Keratinocyte (primary cell): ENCODE measurements at regions not wholly inside any gene's neighbourhood (a gene's known extent, or its start where the extent isn't known, plus 50 kb on each side); places are given as distances from the start of the nearest gene placed in this dataset.

Experiments used
- DNase-seq: peaks from one replicate; pipeline ENCODE4 v3.0.0-alpha.2; 2011; ENCODE audit warnings: low read depth, missing footprints, low spot score
- FAIRE-seq: peaks from 2 replicates; lab custom pipeline; 2011; peaks lifted over from hg19 to GRCh38; lab: Jason Lieb, UNC
- H2AFZ ChIP-seq: 2 replicates; pipeline ENCODE4 v1.6.0; 2012; ENCODE audit warnings: low read length, control low read depth, inconsistent platforms; ENCODE audit not compliant: control insufficient read depth
- H3K27ac ChIP-seq: 2 replicates; pipeline ENCODE4 v1.5.1; 2011; ENCODE audit warnings: low read length; ENCODE audit not compliant: control insufficient read depth, insufficient read depth
- H3K27me3 ChIP-seq: 3 replicates; pipeline ENCODE4 v1.6.0; 2011; ENCODE audit warnings: low read length; ENCODE audit not compliant: control insufficient read depth, insufficient read depth; ENCODE audit errors: extremely low read depth
- H3K36me3 ChIP-seq, 2 experiments: 2 replicates in 1 of 2; 3 replicates in 1 of 2; pipeline ENCODE4 v1.5.1; 2011; ENCODE audit warnings: low read length in 2 of 2, mild to moderate bottlenecking in 1 of 2; ENCODE audit not compliant: control insufficient read depth in 2 of 2, insufficient read depth in 2 of 2; ENCODE audit errors: extremely low read depth in 1 of 2
- H3K4me1 ChIP-seq: 3 replicates; pipeline ENCODE4 v1.5.1; 2011; ENCODE audit warnings: low read length; ENCODE audit not compliant: control insufficient read depth, insufficient read depth; ENCODE audit errors: extremely low read depth
- H3K4me2 ChIP-seq: 3 replicates; pipeline ENCODE4 v1.6.0; 2011; ENCODE audit warnings: low read depth, low read length; ENCODE audit not compliant: control insufficient read depth, insufficient read depth; ENCODE audit errors: extremely low read depth
- H3K4me3 ChIP-seq, 3 experiments: fragments of 200-600 bp in 1 of 3; sonication (generic) in 1 of 3; 2 replicates in 2 of 3; 3 replicates in 1 of 3; pipeline ENCODE4 v1.5.1; 2011 to 2016; ENCODE audit warnings: low read length in 3 of 3, mild to moderate bottlenecking in 3 of 3, control low read depth in 2 of 3, inconsistent platforms in 1 of 3, low read depth in 1 of 3, mixed read lengths in 1 of 3, mixed run types in 1 of 3, moderate library complexity in 1 of 3; ENCODE audit not compliant: control insufficient read depth in 2 of 3, insufficient read depth in 2 of 3; ENCODE audit errors: extremely low read depth in 1 of 3
- H3K79me2 ChIP-seq: 2 replicates; pipeline ENCODE4 v1.6.0; 2012; ENCODE audit warnings: low read length; ENCODE audit not compliant: control insufficient read depth, insufficient read depth
- H3K9ac ChIP-seq: 3 replicates; pipeline ENCODE4 v1.6.0; 2011; ENCODE audit warnings: low read length; ENCODE audit not compliant: control insufficient read depth, insufficient read depth; ENCODE audit errors: extremely low read depth
- H3K9me1 ChIP-seq: 3 replicates; pipeline ENCODE4 v1.6.0; 2011; ENCODE audit warnings: low read length; ENCODE audit not compliant: control insufficient read depth, insufficient read depth; ENCODE audit errors: extremely low read depth
- H3K9me3 ChIP-seq: 2 replicates; pipeline ENCODE4 v1.5.1; 2012; ENCODE audit warnings: low read depth, low read length; ENCODE audit not compliant: control insufficient read depth
- H4K20me1 ChIP-seq: 3 replicates; pipeline ENCODE4 v1.6.0; 2011; ENCODE audit warnings: low read length; ENCODE audit not compliant: control insufficient read depth, insufficient read depth; ENCODE audit errors: extremely low read depth
- EZH2 ChIP-seq: IDR thresholded peaks from one replicate; pipeline ENCODE4 v1.6.1; 2012; ENCODE audit warnings: inconsistent platforms, mild to moderate bottlenecking, low read length, moderate library complexity
- dilution Hi-C: fragments of 300-500 bp; cut with MboI; formaldehyde crosslinking; loops from one replicate; pipeline ENCODE4 v1.7.0; 2020; ENCODE audit warnings: low sequenced_read_pairs; ENCODE audit not compliant: extremely low pct_ligation_motif_present
- TF ChIP-seq, protein P1 (sequence below), 3 experiments: IDR thresholded peaks in 1 of 3; conservative IDR thresholded peaks in 1 of 3; optimal IDR thresholded peaks in 1 of 3; 2 replicates in 2 of 3; 3 replicates in 1 of 3; pipeline versions ENCODE3 to v1.5.1; 2011; ENCODE audit warnings: low read length in 3 of 3, mild to moderate bottlenecking in 3 of 3, moderate library complexity in 2 of 3, control low read depth in 1 of 3, inconsistent platforms in 1 of 3; ENCODE audit not compliant: insufficient read depth in 2 of 3; ENCODE audit errors: extremely low read depth in 1 of 3

DNA sequence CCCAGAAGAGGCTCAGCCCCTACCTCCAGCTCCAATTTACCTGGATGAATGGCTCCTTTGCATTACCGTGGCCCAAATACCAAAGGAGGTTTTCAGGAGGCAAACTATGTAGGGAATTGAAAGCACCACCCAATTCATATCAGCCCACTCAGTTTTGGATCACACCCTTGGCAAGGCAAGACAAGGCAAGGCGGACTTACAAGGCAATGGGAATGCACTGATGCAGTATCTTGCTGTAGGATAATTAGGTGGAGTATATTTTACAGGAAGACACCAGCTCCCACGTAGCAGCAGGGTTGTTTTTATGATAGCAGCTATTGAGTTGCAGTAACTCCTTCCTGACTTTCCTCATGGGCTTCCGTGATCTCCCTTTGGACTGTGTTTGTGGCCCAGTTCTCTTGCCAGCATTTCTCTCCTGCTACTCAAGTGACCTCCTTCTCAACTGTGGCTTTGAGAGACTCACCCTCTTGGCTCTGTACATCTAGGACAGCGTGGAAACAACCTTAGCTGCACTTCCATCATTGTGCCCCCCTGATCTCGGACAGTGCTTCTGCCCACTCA is 935.9 kb downstream of the EFNB2 start:
- no peaks in the 10 kb centered on the region for H3K79me2 ChIP-seq
- no peak overlapping the region for H3K27ac ChIP-seq
- no peaks in the 10 kb centered on the region for H4K20me1 ChIP-seq
- H3K4me1 ChIP-seq, result no peaks in the 10 kb centered on the region
- FAIRE-seq (no peak), DNase-seq (no peak)
- no peaks in the 10 kb centered on the region for H3K9me3 ChIP-seq
- no peaks in the 10 kb centered on the region for H3K9me1 ChIP-seq
- no peak overlapping the region for H2AFZ ChIP-seq
- no peak overlapping the region for H3K4me3 ChIP-seq
- dilution Hi-C loops, result no loop called here
- no peaks in the 10 kb centered on the region for H3K27me3 ChIP-seq
- no peaks in the 10 kb centered on the region for H3K36me3 ChIP-seq
- no peak overlapping the region for H3K4me2 ChIP-seq
- H3K9ac ChIP-seq, result no peak overlapping the region
- TF ChIP-seq, protein P1, sequence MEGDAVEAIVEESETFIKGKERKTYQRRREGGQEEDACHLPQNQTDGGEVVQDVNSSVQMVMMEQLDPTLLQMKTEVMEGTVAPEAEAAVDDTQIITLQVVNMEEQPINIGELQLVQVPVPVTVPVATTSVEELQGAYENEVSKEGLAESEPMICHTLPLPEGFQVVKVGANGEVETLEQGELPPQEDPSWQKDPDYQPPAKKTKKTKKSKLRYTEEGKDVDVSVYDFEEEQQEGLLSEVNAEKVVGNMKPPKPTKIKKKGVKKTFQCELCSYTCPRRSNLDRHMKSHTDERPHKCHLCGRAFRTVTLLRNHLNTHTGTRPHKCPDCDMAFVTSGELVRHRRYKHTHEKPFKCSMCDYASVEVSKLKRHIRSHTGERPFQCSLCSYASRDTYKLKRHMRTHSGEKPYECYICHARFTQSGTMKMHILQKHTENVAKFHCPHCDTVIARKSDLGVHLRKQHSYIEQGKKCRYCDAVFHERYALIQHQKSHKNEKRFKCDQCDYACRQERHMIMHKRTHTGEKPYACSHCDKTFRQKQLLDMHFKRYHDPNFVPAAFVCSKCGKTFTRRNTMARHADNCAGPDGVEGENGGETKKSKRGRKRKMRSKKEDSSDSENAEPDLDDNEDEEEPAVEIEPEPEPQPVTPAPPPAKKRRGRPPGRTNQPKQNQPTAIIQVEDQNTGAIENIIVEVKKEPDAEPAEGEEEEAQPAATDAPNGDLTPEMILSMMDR (optimal IDR thresholded peaks at IDR 0.05 in 1 of 3, IDR thresholded peaks at IDR 0.05 in 1 of 3, conservative IDR thresholded peaks at IDR 0.05 in 1 of 3; ENCODE audit: extremely low read depth in 1 of 3, insufficient read depth in 2 of 3, low read length in 3 of 3), result no peak
- TF ChIP-seq EZH2, result no peak

DNA sequence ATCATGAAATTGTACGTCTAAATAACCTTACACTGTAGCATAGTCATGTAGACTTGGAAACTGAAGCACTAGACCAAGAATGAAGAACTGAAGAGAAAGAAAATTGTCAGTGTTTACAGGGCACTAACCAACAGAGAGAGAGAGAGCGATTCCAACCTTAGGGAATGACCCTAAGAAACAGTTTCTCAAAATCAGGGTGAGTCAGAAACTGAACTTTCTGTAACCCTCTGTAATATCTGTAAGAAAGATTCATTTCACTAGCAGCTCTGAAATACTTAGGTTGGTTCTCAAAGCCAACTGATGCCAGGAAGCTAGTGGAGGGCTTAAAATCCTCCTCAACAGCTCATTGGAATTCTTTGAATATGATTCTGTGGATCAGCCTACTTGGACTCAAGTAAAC is 936.9 kb downstream of the EFNB2 start:
- dilution Hi-C loops, result no loop called here
- TF ChIP-seq, protein P1 (optimal IDR thresholded peaks at IDR 0.05 in 1 of 3, IDR thresholded peaks at IDR 0.05 in 1 of 3, conservative IDR thresholded peaks at IDR 0.05 in 1 of 3; ENCODE audit: extremely low read depth in 1 of 3, insufficient read depth in 2 of 3, low read length in 3 of 3), result no peak
- TF ChIP-seq EZH2, result no peak
- H3K27ac ChIP-seq, result no peak overlapping the region
- H3K79me2 ChIP-seq, result no peaks in the 10 kb centered on the region
- no peaks in the 10 kb centered on the region for H3K9me3 ChIP-seq
- H3K27me3 ChIP-seq, result no peaks in the 10 kb centered on the region
- H3K36me3 ChIP-seq, result no peaks in the 10 kb centered on the region
- H3K4me2 ChIP-seq, result no peak overlapping the region
- no peak overlapping the region for H3K9ac ChIP-seq
- H3K9me1 ChIP-seq, result no peaks in the 10 kb centered on the region
- DNase-seq (no peak), FAIRE-seq (no peak)
- no peaks in the 10 kb centered on the region for H3K4me1 ChIP-seq
- no peak overlapping the region for H2AFZ ChIP-seq
- H4K20me1 ChIP-seq, result no peaks in the 10 kb centered on the region
- H3K4me3 ChIP-seq, result no peak overlapping the region
